ENCODE measurements at regions not wholly inside any gene's neighbourhood (a gene's known extent, or its start where the extent isn't known, plus 50 kb on each side); places are given as distances from the start of the nearest gene placed in this dataset.

- no peak for DNase-seq
These were observed 146.4 kb upstream of the GGTLC1 start for GRCh38 chr20:24134930-24135329.

- DNase-seq, result no peak
These were observed 145.7 kb upstream of the GGTLC1 start for GRCh38 chr20:24134284-24134683.

GRCh38 chr20:24132246-24132645, 143.7 kb upstream of the GGTLC1 start:
- no peak for DNase-seq

- no peak for DNase-seq
These were observed 143.1 kb upstream of the GGTLC1 start for GRCh38 chr20:24131684-24132083.

GRCh38 chr20:24131281-24131680, 142.7 kb upstream of the GGTLC1 start:
- no peak for DNase-seq

- no peak for DNase-seq
These were observed 141.1 kb upstream of the GGTLC1 start for GRCh38 chr20:24129641-24130040.

GRCh38 chr20:24124951-24125650, 136.5 kb upstream of the GGTLC1 start:
- no peak for DNase-seq

- DNase-seq, result no peak
These were observed 135.4 kb upstream of the GGTLC1 start for GRCh38 chr20:24124003-24124402.

- no peak for DNase-seq
These were observed 130.0 kb upstream of the GGTLC1 start for GRCh38 chr20:24118441-24119175.

GRCh38 chr20:24118034-24118433, 129.5 kb upstream of the GGTLC1 start:
- DNase-seq, result no peak

GRCh38 chr20:24117383-24117782, 128.8 kb upstream of the GGTLC1 start:
- no peak for DNase-seq

- no peak for DNase-seq
These were observed 128.0 kb upstream of the GGTLC1 start for GRCh38 chr20:24116611-24117010.

- DNase-seq, result no peak
These were observed 123.8 kb upstream of the GGTLC1 start for GRCh38 chr20:24112360-24112759.

- no peak for DNase-seq
These were observed 123.3 kb upstream of the GGTLC1 start for GRCh38 chr20:24111858-24112257.

GRCh38 chr20:24109537-24109936, 121.0 kb upstream of the GGTLC1 start:
- DNase-seq, result no peak

GRCh38 chr20:24109008-24109407, 120.4 kb upstream of the GGTLC1 start:
- DNase-seq, result no peak

GRCh38 chr20:24108581-24108980, 120.0 kb upstream of the GGTLC1 start:
- DNase-seq, result no peak

- DNase-seq, result no peak
These were observed 118.3 kb upstream of the GGTLC1 start for GRCh38 chr20:24106801-24107445.

- DNase-seq, result no peak
These were observed 117.7 kb upstream of the GGTLC1 start for GRCh38 chr20:24106150-24106800.

GRCh38 chr20:24102749-24103333, 114.3 kb upstream of the GGTLC1 start:
- no peak for DNase-seq

- DNase-seq, result peak; percentile 38
These were observed 113.7 kb upstream of the GGTLC1 start for GRCh38 chr20:24102290-24102689.

GRCh38 chr20:24100370-24101011, 111.9 kb upstream of the GGTLC1 start:
- peak; percentile 64 for DNase-seq

GRCh38 chr20:24098886-24099285, 110.3 kb upstream of the GGTLC1 start:
- no peak for DNase-seq

All from stimulated activated CD8-positive, alpha-beta memory T cell treated with anti-CD3 and anti-CD28 coated beads, Interleukin-4, amount 100 ng/mL, for 48 hours (primary cell).